H9 (cell line): ENCODE measurements at regions not wholly inside any gene's neighbourhood (a gene's known extent, or its start where the extent isn't known, plus 50 kb on each side); places are given as distances from the start of the nearest gene placed in this dataset.

Source experiments
- DNase-seq: peaks from one replicate; pipeline ENCODE4 v3.0.0-alpha.2; 2017
- H2AFZ ChIP-seq: one replicate; pipeline ENCODE4 v1.6.1; 2013; ENCODE audit warnings: mild to moderate bottlenecking, low read length, control low read depth, moderate library complexity
- H2AK5ac ChIP-seq: 2 replicates; pipeline ENCODE4 v1.6.1; 2013; ENCODE audit warnings: low read length, control low read depth, mixed read lengths; ENCODE audit not compliant: insufficient read length
- H2BK120ac ChIP-seq: one replicate; pipeline ENCODE4 v1.6.1; 2013; ENCODE audit warnings: low read depth, mild to moderate bottlenecking, low read length, control low read depth, inconsistent platforms; ENCODE audit not compliant: poor library complexity, severe bottlenecking
- H2BK12ac ChIP-seq: 2 replicates; pipeline ENCODE4 v1.6.1; 2013; ENCODE audit warnings: low read length, control low read depth, mixed read lengths, low read depth; ENCODE audit not compliant: insufficient read length
- H2BK15ac ChIP-seq: 2 replicates; pipeline ENCODE4 v1.6.1; 2013; ENCODE audit warnings: low read depth, low read length, control low read depth
- H2BK20ac ChIP-seq: one replicate; pipeline ENCODE4 v1.6.1; 2013; ENCODE audit warnings: low read depth, mild to moderate bottlenecking, low read length, control low read depth, inconsistent platforms; ENCODE audit not compliant: poor library complexity, severe bottlenecking
- H2BK5ac ChIP-seq: 2 replicates; pipeline ENCODE4 v1.6.1; 2013; ENCODE audit warnings: low read length, control low read depth, mixed read lengths; ENCODE audit not compliant: insufficient read length
- H3K14ac ChIP-seq: 2 replicates; pipeline ENCODE4 v1.6.1; 2013; ENCODE audit warnings: low read length, control low read depth; ENCODE audit not compliant: insufficient read depth
- H3K18ac ChIP-seq: 2 replicates; pipeline ENCODE4 v1.6.1; 2013; ENCODE audit warnings: low read depth, mild to moderate bottlenecking, mixed read lengths, low read length, control low read depth; ENCODE audit not compliant: insufficient read length
- H3K23ac ChIP-seq: 2 replicates; pipeline ENCODE4 v1.6.1; 2013; ENCODE audit warnings: low read length, control low read depth, mixed read lengths, low read depth; ENCODE audit not compliant: insufficient read length
- H3K23me2 ChIP-seq: 2 replicates; pipeline ENCODE4 v1.6.1; 2013; ENCODE audit warnings: low read depth, mild to moderate bottlenecking, mixed read lengths, low read length, control low read depth; ENCODE audit not compliant: insufficient read length, poor library complexity, severe bottlenecking
- H3K27ac ChIP-seq: 2 replicates; pipeline ENCODE4 v1.5.1; 2013; ENCODE audit warnings: low read length, control low read depth, mixed read lengths, low read depth; ENCODE audit not compliant: insufficient read length
- H3K27me3 ChIP-seq: 2 replicates; pipeline ENCODE4 v1.6.1; 2013; ENCODE audit warnings: low read length, control low read depth, inconsistent platforms; ENCODE audit not compliant: insufficient read depth
- H3K4ac ChIP-seq: 2 replicates; pipeline ENCODE4 v1.6.1; 2013; ENCODE audit warnings: low read depth, mild to moderate bottlenecking, control low read depth, inconsistent platforms, low read length, moderate library complexity
- H3K4me1 ChIP-seq: 2 replicates; pipeline ENCODE4 v1.6.1; 2013; ENCODE audit warnings: low read length, control low read depth, inconsistent platforms; ENCODE audit not compliant: insufficient read depth
- H3K4me2 ChIP-seq: 2 replicates; pipeline ENCODE4 v1.6.1; 2013; ENCODE audit warnings: low read length, control low read depth, mixed read lengths; ENCODE audit not compliant: insufficient read length, insufficient read depth
- H3K56ac ChIP-seq: 2 replicates; pipeline ENCODE4 v1.6.1; 2013; ENCODE audit warnings: low read depth, mild to moderate bottlenecking, mixed read lengths, low read length, control low read depth; ENCODE audit not compliant: insufficient read length
- H3K79me1 ChIP-seq: 2 replicates; pipeline ENCODE4 v1.6.1; 2013; ENCODE audit warnings: low read depth, mild to moderate bottlenecking, moderate library complexity, low read length, control low read depth, inconsistent platforms; ENCODE audit not compliant: insufficient read depth, poor library complexity, severe bottlenecking
- H3K79me2 ChIP-seq: 2 replicates; pipeline ENCODE4 v1.6.1; 2013; ENCODE audit warnings: low read length, control low read depth, inconsistent platforms; ENCODE audit not compliant: insufficient read depth
- H3K9ac ChIP-seq: 2 replicates; pipeline ENCODE4 v1.6.1; 2013; ENCODE audit warnings: low read length, control low read depth, mixed read lengths; ENCODE audit not compliant: insufficient read length; ENCODE audit errors: extremely low read depth
- H3K9me3 ChIP-seq: one replicate; pipeline ENCODE4 v1.6.1; 2013; ENCODE audit warnings: low read depth, low read length, inconsistent platforms; ENCODE audit not compliant: control insufficient read depth
- H3T11ph ChIP-seq: one replicate; pipeline ENCODE4 v1.6.1; 2013; ENCODE audit warnings: mild to moderate bottlenecking, low read length, control low read depth, inconsistent platforms
- H4K20me1 ChIP-seq: one replicate; pipeline ENCODE4 v1.6.1; 2013; ENCODE audit not compliant: control insufficient read depth, insufficient read length, insufficient read depth
- H4K5ac ChIP-seq: 2 replicates; pipeline ENCODE4 v1.6.1; 2013; ENCODE audit warnings: low read depth, mild to moderate bottlenecking, mixed read lengths, low read length, control low read depth; ENCODE audit not compliant: insufficient read length
- H4K8ac ChIP-seq: replicated peaks from 2 replicates; pipeline ENCODE4 v1.6.1; 2013; ENCODE audit warnings: low read length, control low read depth, mixed read lengths, low read depth; ENCODE audit not compliant: insufficient read length
- H4K91ac ChIP-seq: 2 replicates; pipeline ENCODE4 v1.6.1; 2013; ENCODE audit warnings: low read depth, mild to moderate bottlenecking, moderate library complexity, mixed read lengths, low read length, control low read depth; ENCODE audit not compliant: insufficient read length
- H3K27ac Mint-ChIP-seq, 3 experiments: 2 replicates in 2 of 3; 3 replicates in 1 of 3; pipeline ENCODE4 v1.8.0; 2020 to 2021; ENCODE audit warnings: mixed read lengths in 3 of 3, mild to moderate bottlenecking in 1 of 3, moderate library complexity in 1 of 3
- H3K27me3 Mint-ChIP-seq: 2 replicates; pipeline ENCODE4 v1.8.0; 2021; ENCODE audit warnings: low read depth, mild to moderate bottlenecking, moderate library complexity, mixed read lengths
- H3K36me3 Mint-ChIP-seq, 3 experiments: 2 replicates in 2 of 3; 3 replicates in 1 of 3; pipeline ENCODE4 v1.8.0; 2020 to 2021; ENCODE audit warnings: low read depth in 3 of 3, mixed read lengths in 3 of 3; ENCODE audit not compliant: insufficient read depth in 1 of 3
- H3K4me1 Mint-ChIP-seq, 2 experiments: 2 replicates each; pipeline ENCODE4 v1.8.0; 2020; ENCODE audit warnings: mixed read lengths in 2 of 2
- H3K4me3 Mint-ChIP-seq, 2 experiments: 2 replicates in 1 of 2; 3 replicates in 1 of 2; pipeline ENCODE4 v1.8.0; 2020 to 2021; ENCODE audit warnings: mild to moderate bottlenecking in 2 of 2, mixed read lengths in 2 of 2, moderate library complexity in 1 of 2
- H3K9me3 Mint-ChIP-seq, 2 experiments: 2 replicates in 1 of 2; 3 replicates in 1 of 2; pipeline ENCODE4 v1.8.0; 2020; ENCODE audit warnings: mild to moderate bottlenecking in 2 of 2, mixed read lengths in 2 of 2, moderate library complexity in 1 of 2
- CTCF ChIP-seq: fragments of 200-600 bp; sonication (generic); conservative IDR thresholded peaks from 3 replicates; pipeline ENCODE4 v1.8.0; 2021; ENCODE audit warnings: antibody characterized with exemption, mild to moderate bottlenecking
- WGBS: extraction: QIAGEN DNeasy Blood & Tissue Kit; methylation state at CpG from one replicate; pipeline ENCODE4 v1.1.7; 2013; ENCODE audit warnings: missing lambda C conversion rate, low lambda C conversion rate, mixed read lengths; ENCODE audit not compliant: insufficient read length; ENCODE audit errors: extremely low coverage; 5-methylcytosine and 5-hydroxymethylcytosine counted together

GRCh38 chr17:69783865-69784264 lies 291.2 kb upstream of the KCNJ16 start:
- no peak overlapping the region for H2BK5ac ChIP-seq
- no peaks in the 10 kb centered on the region for H3K23me2 ChIP-seq
- no peak overlapping the region for H3K4me2 ChIP-seq
- Mint-ChIP-seq H3K27me3 (no peaks in the 10 kb centered on the region), H3K4me1 (peaks cover 0 to 4% of the 10 kb centered on the region in 2 experiments; a peak in 3 of 4 replicates), H3K9me3 (no peaks in the 10 kb centered on the region), H3K4me3 (no peak overlapping the region), H3K27ac (no peak overlapping the region), H3K36me3 (no peaks in the 10 kb centered on the region; a peak in 1 of 7 replicates)
- no peak overlapping the region for H2BK20ac ChIP-seq
- no peaks in the 10 kb centered on the region for H3K79me1 ChIP-seq
- H4K91ac ChIP-seq = no peak overlapping the region
- no peak overlapping the region for H4K5ac ChIP-seq
- H3K14ac ChIP-seq = no peak overlapping the region
- TF ChIP-seq CTCF = no peak
- no peak overlapping the region for H3K18ac ChIP-seq
- H3K9me3 ChIP-seq = no peaks in the 10 kb centered on the region
- no peaks in the 10 kb centered on the region for H3K27me3 ChIP-seq
- no peak overlapping the region for H3K27ac ChIP-seq
- no peak overlapping the region for H4K8ac ChIP-seq
- no peak overlapping the region for H3K23ac ChIP-seq
- WGBS = no CpG with 5 or more reads among the region's 3 CpGs
- H3K4ac ChIP-seq = no peak overlapping the region
- no peak overlapping the region for H3T11ph ChIP-seq
- H4K20me1 ChIP-seq = no peaks in the 10 kb centered on the region
- H3K56ac ChIP-seq = no peak overlapping the region
- H3K79me2 ChIP-seq = no peaks in the 10 kb centered on the region
- no peak overlapping the region for H2AFZ ChIP-seq
- no peak overlapping the region for H2AK5ac ChIP-seq
- H3K4me1 ChIP-seq = no peaks in the 10 kb centered on the region
- H2BK15ac ChIP-seq = no peak overlapping the region
- H3K9ac ChIP-seq = no peak overlapping the region
- DNase-seq = no peak
- no peak overlapping the region for H2BK12ac ChIP-seq
- no peak overlapping the region for H2BK120ac ChIP-seq
